H1 (cell line): ENCODE measurements at regions not wholly inside any gene's neighbourhood (a gene's known extent, or its start where the extent isn't known, plus 50 kb on each side); places are given as distances from the start of the nearest gene placed in this dataset.

Experiments used
- CTCF ChIA-PET: fragments of 300-600 bp; sonication (Branson Sonifier 250); formaldehyde crosslinking; loops from one replicate; lab custom pipeline; 2021; ENCODE audit not compliant: partially characterized antibody; lab: Charles Lee
- POLR2A ChIA-PET: fragments of 300-600 bp; sonication (Branson Sonifier 250); formaldehyde crosslinking; loops from one replicate; lab custom pipeline; 2021; ENCODE audit warnings: inconsistent platforms; ENCODE audit not compliant: partially characterized antibody; lab: Charles Lee
- DNase-seq, 2 experiments: peaks; one replicate each; pipeline versions ENCODE4 v3.0.0 to v3.0.0-alpha.2; 2010 to 2022; ENCODE audit warnings: low spot score in 2 of 2, low read depth in 1 of 2, mixed read lengths in 1 of 2
- FAIRE-seq: peaks from 2 replicates; lab custom pipeline; 2011; peaks lifted over from hg19 to GRCh38; lab: Jason Lieb, UNC
- H2AFZ ChIP-seq: 2 replicates; pipeline ENCODE4 v1.8.1; 2012; ENCODE audit warnings: low read length, inconsistent platforms
- H2AK5ac ChIP-seq: 2 replicates; pipeline ENCODE4 v1.6.1; 2013; ENCODE audit warnings: low read depth, low read length
- H2BK120ac ChIP-seq: replicated peaks from 2 replicates; pipeline ENCODE3; 2013; ENCODE audit warnings: low read depth, low read length, inconsistent platforms
- H2BK12ac ChIP-seq: 2 replicates; pipeline ENCODE4 v1.6.1; 2013; ENCODE audit warnings: low read depth, low read length
- H2BK15ac ChIP-seq: 2 replicates; pipeline ENCODE4 v1.6.1; 2013; ENCODE audit warnings: low read length
- H2BK20ac ChIP-seq: 2 replicates; pipeline ENCODE4 v1.6.1; 2013; ENCODE audit warnings: low read length
- H2BK5ac ChIP-seq: 2 replicates; pipeline ENCODE4 v1.6.1; 2013; ENCODE audit warnings: low read depth, low read length
- H3K14ac ChIP-seq: 2 replicates; pipeline ENCODE4 v1.6.1; 2013; ENCODE audit warnings: inconsistent platforms; ENCODE audit not compliant: insufficient read length
- H3K18ac ChIP-seq: 2 replicates; pipeline ENCODE4 v1.6.1; 2013; ENCODE audit warnings: low read length; ENCODE audit errors: extremely low read depth
- H3K23ac ChIP-seq: 2 replicates; pipeline ENCODE4 v1.6.1; 2013; ENCODE audit warnings: inconsistent platforms; ENCODE audit not compliant: insufficient read length
- H3K23me2 ChIP-seq: 2 replicates; pipeline ENCODE4 v1.6.1; 2013; ENCODE audit warnings: low read depth, low read length
- H3K27ac ChIP-seq: 2 replicates; pipeline ENCODE4 v1.6.1; 2011; ENCODE audit warnings: low read depth, low read length, inconsistent platforms
- H3K27me3 ChIP-seq, 4 experiments: replicated peaks in 1 of 4; 1 replicate in 1 of 4; 2 replicates in 3 of 4; pipeline versions ENCODE4 v1.6.1 to v1.8.1; 2011 to 2013; ENCODE audit warnings: low read length in 3 of 4, mild to moderate bottlenecking in 3 of 4, inconsistent platforms in 2 of 4, mixed read lengths in 2 of 4, moderate library complexity in 1 of 4; ENCODE audit not compliant: control insufficient read depth in 3 of 4, insufficient read depth in 3 of 4; ENCODE audit errors: extremely low read depth in 1 of 4
- H3K36me3 ChIP-seq, 4 experiments: 2 replicates each; pipeline versions ENCODE4 v1.6.1 to v1.8.1; 2011 to 2013; ENCODE audit warnings: mild to moderate bottlenecking in 4 of 4, low read length in 3 of 4, moderate library complexity in 2 of 4, control low read depth in 1 of 4, inconsistent platforms in 1 of 4; ENCODE audit not compliant: insufficient read depth in 4 of 4, control insufficient read depth in 2 of 4
- H3K4ac ChIP-seq: replicated peaks from 2 replicates; pipeline ENCODE3; 2013; ENCODE audit warnings: low read length, low read depth, mixed read lengths, inconsistent platforms; ENCODE audit not compliant: insufficient read length
- H3K4me1 ChIP-seq, 4 experiments: replicated peaks in 1 of 4; 1 replicate in 1 of 4; 2 replicates in 3 of 4; pipeline versions ENCODE4 v1.6.1 to v1.8.1; 2011 to 2013; ENCODE audit warnings: low read length in 3 of 4, inconsistent platforms in 2 of 4, mixed read lengths in 1 of 4; ENCODE audit not compliant: insufficient read depth in 4 of 4, control insufficient read depth in 3 of 4
- H3K4me2 ChIP-seq, 2 experiments: 2 replicates each; pipeline versions ENCODE4 v1.6.1 to v1.8.1; 2011 to 2013; ENCODE audit warnings: low read depth in 2 of 2, low read length in 2 of 2, control low read depth in 1 of 2, inconsistent platforms in 1 of 2, mild to moderate bottlenecking in 1 of 2; ENCODE audit not compliant: insufficient read depth in 1 of 2
- H3K4me3 ChIP-seq, 4 experiments: fragments of 200-600, 300-600 bp in 1 of 4; sonication (generic), shearing (Covaris generic), sonication (Bioruptor Twin) in 1 of 4; 2 replicates each; pipeline versions ENCODE4 v1.5.1 to v1.8.1; 2011 to 2016; ENCODE audit warnings: low read length in 4 of 4, low read depth in 3 of 4, control low read depth in 2 of 4, inconsistent platforms in 2 of 4, mild to moderate bottlenecking in 2 of 4, mixed read lengths in 1 of 4, moderate library complexity in 1 of 4; ENCODE audit not compliant: insufficient read depth in 2 of 4; ENCODE audit errors: extremely low read depth in 1 of 4
- H3K56ac ChIP-seq: replicated peaks from 2 replicates; pipeline ENCODE3; 2013; ENCODE audit warnings: low read depth, mild to moderate bottlenecking, mixed read lengths, low read length, inconsistent platforms; ENCODE audit not compliant: insufficient read length
- H3K79me1 ChIP-seq: 2 replicates; pipeline ENCODE4 v1.6.1; 2013; ENCODE audit warnings: low read depth, low read length, control low read depth
- H3K79me2 ChIP-seq, 2 experiments: 2 replicates each; pipeline versions ENCODE4 v1.6.1 to v1.8.1; 2012 to 2013; ENCODE audit warnings: low read length in 2 of 2, mild to moderate bottlenecking in 2 of 2, inconsistent platforms in 1 of 2; ENCODE audit not compliant: insufficient read depth in 2 of 2, control insufficient read depth in 1 of 2
- H3K9ac ChIP-seq, 4 experiments: replicated peaks in 1 of 4; 1 replicate in 1 of 4; 2 replicates in 3 of 4; pipeline versions ENCODE4 v1.6.1 to v1.8.1; 2011 to 2013; ENCODE audit warnings: low read depth in 3 of 4, low read length in 3 of 4, control low read depth in 2 of 4, mild to moderate bottlenecking in 2 of 4, moderate library complexity in 2 of 4, inconsistent platforms in 1 of 4; ENCODE audit errors: extremely low read depth in 1 of 4
- H3K9me3 ChIP-seq, 2 experiments: 2 replicates each; pipeline versions ENCODE4 v1.6.1 to v1.8.1; 2012 to 2013; ENCODE audit warnings: mild to moderate bottlenecking in 2 of 2, moderate library complexity in 2 of 2, control low read depth in 1 of 2, inconsistent platforms in 1 of 2, low read depth in 1 of 2, low read length in 1 of 2, mixed read lengths in 1 of 2; ENCODE audit not compliant: insufficient read depth in 2 of 2
- H4K20me1 ChIP-seq, 2 experiments: replicated peaks in 1 of 2; 2 replicates each; pipeline versions ENCODE3 to v1.8.1; 2011 to 2013; ENCODE audit warnings: inconsistent platforms in 2 of 2, low read length in 2 of 2, mild to moderate bottlenecking in 1 of 2; ENCODE audit not compliant: insufficient read depth in 2 of 2, control insufficient read depth in 1 of 2
- H4K5ac ChIP-seq: 2 replicates; pipeline ENCODE4 v1.6.1; 2013; ENCODE audit warnings: low read length, low read depth, mixed read lengths, inconsistent platforms; ENCODE audit not compliant: insufficient read length
- H4K8ac ChIP-seq: 2 replicates; pipeline ENCODE4 v1.8.0; 2013; ENCODE audit warnings: mild to moderate bottlenecking, moderate library complexity, low read length, inconsistent platforms; ENCODE audit not compliant: insufficient read depth; ENCODE audit errors: extremely low read depth
- H4K91ac ChIP-seq: replicated peaks from 2 replicates; pipeline ENCODE3; 2013; ENCODE audit warnings: low read length, mixed read lengths, inconsistent platforms; ENCODE audit not compliant: insufficient read length
- CBX5 ChIP-seq: fragments of 300-800, 300-1000 bp; sonication (generic); IDR thresholded peaks from 2 replicates; pipeline ENCODE4 v1.7.1; 2016; ENCODE audit warnings: antibody characterized with exemption, low read length, low read depth
- EGR1 ChIP-seq: IDR thresholded peaks from 2 replicates; pipeline ENCODE4 v1.6.1; 2011; ENCODE audit warnings: low read depth, low read length, borderline replicate concordance
- EP300 ChIP-seq, 2 experiments: IDR thresholded peaks; 1 replicate in 1 of 2; 2 replicates in 1 of 2; pipeline ENCODE4 v1.6.1; 2011 to 2012; ENCODE audit warnings: low read depth in 2 of 2, low read length in 2 of 2, mild to moderate bottlenecking in 2 of 2, borderline replicate concordance in 1 of 2, inconsistent platforms in 1 of 2, moderate library complexity in 1 of 2
- FOSL1 ChIP-seq: IDR thresholded peaks from 2 replicates; pipeline ENCODE4 v1.6.1; 2011; ENCODE audit warnings: mild to moderate bottlenecking, low read depth, low read length, moderate library complexity; ENCODE audit not compliant: insufficient read depth
- GTF2F1 ChIP-seq: IDR thresholded peaks from 2 replicates; pipeline ENCODE4 v1.6.1; 2012; ENCODE audit warnings: low read depth, low read length, improper control_type of control experiment, borderline replicate concordance
- HDAC2 ChIP-seq, 2 experiments: fragments of 300-600 bp in 1 of 2; sonication (generic) in 1 of 2; IDR thresholded peaks; 2 replicates each; pipeline ENCODE4 v1.6.1; 2011 to 2012; ENCODE audit warnings: low read depth in 2 of 2, low read length in 2 of 2, mild to moderate bottlenecking in 2 of 2, moderate library complexity in 2 of 2, borderline replicate concordance in 1 of 2, inconsistent platforms in 1 of 2
- POLR2AphosphoS5 ChIP-seq: IDR thresholded peaks from 2 replicates; pipeline ENCODE4 v1.6.1; 2011; ENCODE audit warnings: low read depth, low read length
- RXRA ChIP-seq: IDR thresholded peaks from 2 replicates; pipeline ENCODE4 v1.6.1; 2011; ENCODE audit warnings: low read depth, mild to moderate bottlenecking, low read length, moderate library complexity; ENCODE audit not compliant: insufficient read depth
- SAP30 ChIP-seq: fragments of 300-600 bp; sonication (generic); IDR thresholded peaks from 2 replicates; pipeline ENCODE4 v1.7.1; 2012; ENCODE audit warnings: low read length, moderate library complexity, mild to moderate bottlenecking, inconsistent platforms; ENCODE audit not compliant: insufficient read depth, insufficient replicate concordance
- SIN3A ChIP-seq, 2 experiments: IDR thresholded peaks in 1 of 2; conservative IDR thresholded peaks in 1 of 2; 2 replicates each; pipeline ENCODE4 v1.6.1; 2011 to 2012; ENCODE audit warnings: low read length in 2 of 2, improper control_type of control experiment in 1 of 2, low read depth in 1 of 2, mild to moderate bottlenecking in 1 of 2
- SRF ChIP-seq: IDR thresholded peaks from 2 replicates; pipeline ENCODE4 v1.6.1; 2011; ENCODE audit warnings: mild to moderate bottlenecking, low read depth, low read length, moderate library complexity
- TAF1 ChIP-seq: IDR thresholded peaks from 2 replicates; pipeline ENCODE4 v1.6.1; 2011; ENCODE audit warnings: mild to moderate bottlenecking, low read depth, low read length
- TAF7 ChIP-seq: optimal IDR thresholded peaks from 2 replicates; pipeline ENCODE3; 2011; ENCODE audit warnings: low read depth, mild to moderate bottlenecking, inconsistent platforms, low read length, moderate library complexity, borderline replicate concordance
- WGBS, 2 experiments: shearing (Covaris generic) in 1 of 2; methylation state at CpG; one replicate each; pipeline versions ENCODE4 v1.1.6 to v1.1.7; 2013 to 2015; ENCODE audit warnings: low lambda C conversion rate in 2 of 2, mixed read lengths in 2 of 2, inconsistent platforms in 1 of 2, low coverage in 1 of 2, missing lambda C conversion rate in 1 of 2; ENCODE audit not compliant: insufficient replicate concordance in 2 of 2, insufficient coverage in 1 of 2, insufficient read length in 1 of 2; ENCODE audit errors: extremely low coverage in 1 of 2, missing lambda C conversion rate in 1 of 2; 5-methylcytosine and 5-hydroxymethylcytosine counted together

- 86% methylated on average over 3 of the region's 3 CpGs; no CpG with 5 or more reads in 1 of the 2 experiments for WGBS, 2 experiments
- H3K56ac ChIP-seq = no peak overlapping the region
- no peak overlapping the region; the same call in 1 of the 2 replicates for H4K8ac ChIP-seq
- FAIRE-seq = no peak
- no peak overlapping the region for H3K4me3 ChIP-seq
- H3K27ac ChIP-seq = no peak overlapping the region
- no peak overlapping the region for H2AK5ac ChIP-seq
- no peak overlapping the region for H3K14ac ChIP-seq
- H4K5ac ChIP-seq = no peak overlapping the region
- ChIA-PET CTCF (interaction anchor here (0.7 to 3.1 kb wide), 3 partner anchors 24 to 564 kb away, joined by 3 to 10 read pairs (median 3); no protein-coding TSS in a partner anchor), POLR2A (no interaction called here)
- TF ChIP-seq GTF2F1 (no peak), POLR2AphosphoS5 (no peak), TAF7 (no peak), SIN3A (conservative IDR thresholded peaks at IDR 0.05 in 1 of 2, IDR thresholded peaks at IDR 0.05 in 1 of 2; ENCODE audit: low read depth in 1 of 2, low read length in 2 of 2) (no peak), RXRA (no peak), SAP30 (no peak), HDAC2 (IDR thresholded peaks at IDR 0.05; ENCODE audit: borderline replicate concordance in 1 of 2, low read depth in 2 of 2, low read length in 2 of 2) (no peak), EGR1 (no peak), SRF (no peak), FOSL1 (no peak), CBX5 (no peak), EP300 (IDR thresholded peaks at IDR 0.05; ENCODE audit: borderline replicate concordance in 1 of 2, low read depth in 2 of 2, low read length in 2 of 2) (no peak), TAF1 (no peak)
- H4K20me1 ChIP-seq = no peaks in the 10 kb centered on the region
- no peak overlapping the region for H2AFZ ChIP-seq
- no peak for DNase-seq
- H3K4ac ChIP-seq = no peak overlapping the region
- H2BK120ac ChIP-seq = no peak overlapping the region
- H3K79me1 ChIP-seq = no peaks in the 10 kb centered on the region
- no peaks in the 10 kb centered on the region for H3K79me2 ChIP-seq
- H2BK20ac ChIP-seq = no peak overlapping the region
- H3K23ac ChIP-seq = no peak overlapping the region
- no peak overlapping the region for H3K18ac ChIP-seq
- H3K4me1 ChIP-seq = peaks cover 4 to 10% (median 7%) of the 10 kb centered on the region in 4 experiments; a peak in 5 of 7 replicates
- H3K27me3 ChIP-seq = no peaks in the 10 kb centered on the region
- no peaks in the 10 kb centered on the region for H3K23me2 ChIP-seq
- H3K36me3 ChIP-seq = no peaks in the 10 kb centered on the region
- H3K9ac ChIP-seq = no peak overlapping the region
- H2BK5ac ChIP-seq = no peak overlapping the region
- H3K9me3 ChIP-seq = no peaks in the 10 kb centered on the region
- H2BK15ac ChIP-seq = no peak overlapping the region
- no peak overlapping the region for H2BK12ac ChIP-seq
- H3K4me2 ChIP-seq = no peak overlapping the region
- H4K91ac ChIP-seq = no peak overlapping the region
Observed at GRCh38 chr14:71780822-71781221, 151.4 kb upstream of the RGS6 start.
